ENCODE measurements at regions not wholly inside any gene's neighbourhood (a gene's known extent, or its start where the extent isn't known, plus 50 kb on each side); places are given as distances from the start of the nearest gene placed in this dataset.

- Mint-ChIP-seq H3K9me3 (peaks cover 0 to 35% (median 3%) of the 10 kb centered on the region in 6 donors), H3K4me1 (no peaks in the 10 kb centered on the region), H3K36me3 (no peaks in the 10 kb centered on the region), H3K27ac (no peak overlapping the region), H3K4me3 (no peak overlapping the region), H3K27me3 (ENCODE audit: low read depth in 3 of 3) (no peaks in the 10 kb centered on the region)
- DNase-seq = no peak
Measured at GRCh38 chr18:65942104-65942503, 191.3 kb downstream of the CDH7 start.

- no peaks in the 10 kb centered on the region for H3K4me1 Mint-ChIP-seq
- no peak for DNase-seq
- H3K4me3 Mint-ChIP-seq = no peak overlapping the region
- peaks cover 0 to 36% (median 5%) of the 10 kb centered on the region in 6 donors for H3K9me3 Mint-ChIP-seq
- H3K27me3 Mint-ChIP-seq (ENCODE audit: low read depth in 3 of 3) = no peaks in the 10 kb centered on the region
- H3K27ac Mint-ChIP-seq = no peak overlapping the region
- H3K36me3 Mint-ChIP-seq = no peaks in the 10 kb centered on the region
Measured at GRCh38 chr18:65941482-65941881, 190.7 kb downstream of the CDH7 start.

Data from immature natural killer cell (primary cell).